HL-60 (cell line): ENCODE measurements at regions not wholly inside any gene's neighbourhood (a gene's known extent, or its start where the extent isn't known, plus 50 kb on each side); places are given as distances from the start of the nearest gene placed in this dataset.

Source experiments
- DNase-seq, 2 experiments: peaks; one replicate each; pipeline ENCODE4 v3.0.0-alpha.2; 2010 to 2020; ENCODE audit warnings: low read depth in 1 of 2, low spot score in 1 of 2
- H3K27ac ChIP-seq: fragments of 250-450 bp; sonication (Bioruptor Pico); replicated peaks from 2 replicates; pipeline ENCODE4 v1.5.1; 2020; ENCODE audit warnings: mild to moderate bottlenecking, moderate library complexity
- H3K27me3 ChIP-seq: fragments of 250-450 bp; sonication (Bioruptor Pico); 2 replicates; pipeline ENCODE4 v1.5.1; 2021; ENCODE audit warnings: mild to moderate bottlenecking, moderate library complexity; ENCODE audit not compliant: insufficient read depth, poor library complexity, severe bottlenecking
- H3K4me3 ChIP-seq: replicated peaks from 2 replicates; pipeline ENCODE4 v1.5.1; 2011; ENCODE audit warnings: mild to moderate bottlenecking, control low read depth, low read length; ENCODE audit not compliant: insufficient read depth
- CTCF ChIP-seq: IDR thresholded peaks from one replicate; pipeline ENCODE4 v1.5.1; 2011; ENCODE audit warnings: low read length, control low read depth, inconsistent platforms; ENCODE audit not compliant: insufficient read depth
- GABPA ChIP-seq: IDR thresholded peaks from 2 replicates; pipeline ENCODE4 v1.6.1; 2012; ENCODE audit warnings: low read depth
- POLR2AphosphoS5 ChIP-seq: IDR thresholded peaks from 2 replicates; pipeline ENCODE4 v1.6.1; 2012; ENCODE audit warnings: low read depth
- REST ChIP-seq: IDR thresholded peaks from 2 replicates; pipeline ENCODE4 v1.6.1; 2012; ENCODE audit warnings: low read depth; ENCODE audit not compliant: insufficient replicate concordance
- SPI1 ChIP-seq: IDR thresholded peaks from 2 replicates; pipeline ENCODE4 v1.6.1; 2012; ENCODE audit warnings: low read depth, mild to moderate bottlenecking, borderline replicate concordance

- Histone ChIP-seq H3K27ac (no peak overlapping the region), H3K4me3 (no peak overlapping the region), H3K27me3 (no peaks in the 10 kb centered on the region)
- TF ChIP-seq GABPA: no peak
- no peak for DNase-seq
Measured at GRCh38 chr21:23384679-23385078, 2222.6 kb downstream of the MRPL39 start.

GRCh38 chr21:23374155-23374554, 2233.1 kb downstream of the MRPL39 start:
- TF ChIP-seq SPI1 (no peak), GABPA (no peak), CTCF (no peak), REST (no peak), POLR2AphosphoS5 (no peak)

GRCh38 chr21:23356905-23357304, 2250.4 kb downstream of the MRPL39 start:
- Histone ChIP-seq H3K4me3 (no peak overlapping the region), H3K27ac (no peak overlapping the region), H3K27me3 (no peaks in the 10 kb centered on the region)
- DNase-seq: no peak
- TF ChIP-seq REST (no peak), CTCF (no peak), POLR2AphosphoS5 (no peak), SPI1 (no peak), GABPA (no peak)

More at GRCh38 chr21:23374155-23374554, 2233.1 kb downstream of the MRPL39 start:
- DNase-seq: no peak
- Histone ChIP-seq H3K27ac (no peak overlapping the region), H3K4me3 (no peak overlapping the region), H3K27me3 (no peaks in the 10 kb centered on the region)

- TF ChIP-seq POLR2AphosphoS5 (no peak), GABPA (no peak), SPI1 (no peak), CTCF (no peak), REST (no peak)
- DNase-seq: no peak
Measured at GRCh38 chr21:23316190-23316589, 2291.1 kb downstream of the MRPL39 start.

More at GRCh38 chr21:23316190-23316589, 2291.1 kb downstream of the MRPL39 start:
- no peak overlapping the region for H3K27ac ChIP-seq
- no peaks in the 10 kb centered on the region for H3K27me3 ChIP-seq
- no peak overlapping the region for H3K4me3 ChIP-seq
